RCC 7860 (cell line): ENCODE measurements at regions not wholly inside any gene's neighbourhood (a gene's known extent, or its start where the extent isn't known, plus 50 kb on each side); places are given as distances from the start of the nearest gene placed in this dataset.
A peak's percentile ranks its signal among the peaks of the same experiment; 100 is the strongest.

Experiments
- DNase-seq: peaks from one replicate; pipeline ENCODE4 v3.0.0-alpha.2; 2015; ENCODE audit warnings: low spot score
- FAIRE-seq: peaks from 2 replicates; lab custom pipeline; 2012; peaks lifted over from hg19 to GRCh38; lab: Jason Lieb, UNC

DNA sequence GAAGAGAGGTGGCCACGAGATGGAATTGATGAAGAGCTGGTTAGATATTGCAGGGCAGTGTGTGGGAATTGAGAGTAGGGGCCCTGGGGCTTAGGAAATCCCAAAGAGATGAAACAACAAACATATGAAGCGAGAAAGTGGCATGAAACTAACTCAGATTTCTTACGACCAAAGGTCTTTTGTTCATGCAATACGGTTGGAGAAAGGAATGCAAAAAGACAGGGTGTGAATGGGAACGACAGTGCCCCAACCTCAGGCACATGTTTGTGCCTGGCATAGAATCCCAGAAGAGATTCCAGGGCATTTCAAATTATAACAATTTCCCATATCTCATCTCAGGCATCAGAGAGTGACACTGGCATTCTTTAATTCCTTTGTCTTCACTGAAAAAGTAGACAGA lies 199.2 kb downstream of the ACTL7B start:
- DNase-seq (no peak), FAIRE-seq (no peak)

DNA sequence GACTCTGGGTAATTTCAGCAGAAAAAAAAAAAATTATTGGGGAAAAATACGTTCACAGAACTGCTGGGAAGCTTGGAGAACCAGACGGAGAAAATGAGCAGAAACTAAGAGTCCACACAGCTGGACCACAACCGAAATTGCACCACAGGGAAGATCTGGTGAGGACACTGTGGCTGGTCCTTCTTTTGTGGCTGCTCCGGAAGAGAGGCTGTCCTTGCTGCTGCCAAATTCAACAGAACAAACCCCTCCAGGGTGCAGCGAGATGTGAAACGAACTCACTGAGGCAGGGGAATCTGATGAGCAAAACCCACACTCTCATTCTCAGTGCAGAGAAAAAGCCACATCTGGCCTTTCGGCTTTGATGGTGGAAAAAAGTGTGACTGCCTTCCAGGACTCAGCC lies 200.0 kb downstream of the ACTL7B start:
- DNase-seq: no peak
- no peak for FAIRE-seq

DNA sequence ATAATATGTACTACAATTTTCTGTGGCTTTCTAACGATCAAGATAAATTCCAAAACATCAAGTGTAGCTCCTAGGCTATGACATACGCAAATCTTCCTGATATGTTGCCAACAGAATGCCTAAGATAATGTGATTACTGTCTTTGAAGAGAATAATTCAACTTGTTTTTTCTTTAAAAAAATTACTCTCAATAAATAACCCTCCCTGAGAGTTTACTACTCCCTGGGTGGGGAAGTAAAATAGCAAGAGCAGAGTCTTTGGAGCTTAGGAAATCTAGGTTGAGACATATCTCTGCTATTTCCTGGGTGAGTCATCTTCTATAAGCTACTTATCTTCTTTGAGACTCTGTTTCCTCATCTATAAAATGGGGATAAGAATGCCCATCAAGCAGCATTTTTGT lies 201.2 kb downstream of the ACTL7B start:
- DNase-seq: no peak
- FAIRE-seq: no peak

DNA sequence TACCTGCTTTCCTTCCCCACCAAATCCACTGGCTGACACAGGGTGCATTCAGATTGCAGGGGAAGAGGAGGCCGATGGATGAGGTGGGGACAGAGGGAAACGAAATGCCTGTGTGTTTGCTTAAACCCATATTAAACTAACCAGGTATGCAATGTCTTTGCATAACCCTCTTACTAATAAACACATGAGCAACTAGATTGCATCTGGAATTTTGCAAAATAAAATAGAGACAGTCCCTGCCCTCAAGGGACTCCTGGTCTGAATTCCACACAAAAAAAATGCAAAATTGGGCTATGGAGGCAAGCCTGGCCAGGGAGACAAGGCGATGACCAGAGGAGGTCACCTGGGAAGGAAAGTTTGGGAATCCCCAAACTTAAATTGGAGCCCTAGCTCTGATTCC lies 202.9 kb downstream of the ACTL7B start:
- FAIRE-seq (no peak), DNase-seq (no peak)

DNA sequence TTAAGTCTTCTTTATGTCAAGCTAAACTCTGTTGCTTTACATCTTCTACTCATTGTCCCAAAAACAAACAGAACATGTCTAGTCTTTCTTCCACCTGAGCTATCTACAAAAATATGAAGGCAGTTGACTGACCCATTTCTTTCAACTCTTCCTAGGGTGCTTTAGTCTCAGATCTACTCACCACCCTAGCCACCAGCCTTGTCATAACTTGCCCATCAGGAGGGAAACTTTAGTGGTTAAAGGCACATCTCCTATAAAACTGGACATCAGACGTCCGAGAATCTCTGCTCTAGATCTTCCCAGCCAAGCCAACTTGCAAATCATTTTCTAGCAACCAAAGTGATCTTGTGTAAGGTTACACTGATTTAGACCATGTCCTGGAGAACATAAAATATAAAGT lies 205.0 kb downstream of the ACTL7B start:
- no peak for DNase-seq
- no peak for FAIRE-seq

DNA sequence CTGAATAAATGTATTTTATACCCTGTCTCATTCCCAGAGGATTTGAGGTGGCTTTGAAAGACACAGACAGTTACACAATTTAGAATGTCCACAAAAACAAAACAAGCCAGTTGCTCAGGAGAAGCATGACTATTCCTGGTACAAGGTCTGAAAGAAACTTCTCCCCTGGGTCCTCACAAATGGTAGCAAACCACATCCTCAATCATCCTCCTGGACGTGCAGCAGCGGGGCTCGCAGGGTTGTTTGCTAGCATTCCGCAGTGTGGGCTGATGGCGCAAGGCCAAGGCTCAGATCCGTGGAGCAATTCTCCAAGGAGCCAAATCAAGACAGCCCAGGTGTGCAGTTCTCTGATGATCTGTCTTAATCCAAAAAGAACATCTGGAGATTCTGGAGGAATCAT lies 210.3 kb downstream of the ACTL7B start:
- FAIRE-seq (no peak), DNase-seq (no peak)

DNA sequence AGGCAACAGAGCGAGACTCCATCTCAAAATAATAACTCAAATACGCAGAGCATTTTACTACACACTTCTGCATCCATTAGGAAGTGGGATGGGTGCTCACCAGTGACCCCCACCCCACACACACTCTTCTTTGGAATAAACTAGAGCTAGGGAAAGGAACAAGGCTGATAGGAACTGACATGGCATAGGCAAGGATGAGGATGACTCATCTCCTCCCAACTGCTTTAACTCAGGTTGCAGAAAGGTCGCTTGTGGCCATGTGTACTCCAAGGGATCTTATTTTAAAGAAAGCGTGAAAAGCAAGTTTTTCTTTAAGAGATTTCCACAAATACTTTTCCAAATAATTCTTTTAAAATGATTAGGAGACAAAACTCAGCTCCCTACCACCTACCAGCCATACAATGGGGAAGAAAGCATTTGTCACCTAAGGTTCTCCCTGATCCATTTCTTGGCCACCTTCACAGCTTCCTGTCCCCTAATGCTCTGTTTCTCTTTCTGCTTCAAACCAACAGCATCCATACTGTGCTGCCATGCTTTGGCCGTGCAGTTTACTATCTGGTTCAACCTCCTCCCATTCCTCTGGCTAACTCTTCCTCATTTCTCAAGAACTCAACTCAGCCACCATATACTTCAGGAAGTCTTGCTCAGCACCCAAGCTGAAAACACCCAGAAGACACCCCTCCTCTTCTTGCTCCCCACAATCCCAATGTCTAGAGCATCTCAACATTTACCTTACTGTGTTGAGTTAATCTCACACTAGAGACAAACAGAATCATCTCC lies 211.9 kb downstream of the ACTL7B start:
- FAIRE-seq (no peak), DNase-seq (no peak)

DNA sequence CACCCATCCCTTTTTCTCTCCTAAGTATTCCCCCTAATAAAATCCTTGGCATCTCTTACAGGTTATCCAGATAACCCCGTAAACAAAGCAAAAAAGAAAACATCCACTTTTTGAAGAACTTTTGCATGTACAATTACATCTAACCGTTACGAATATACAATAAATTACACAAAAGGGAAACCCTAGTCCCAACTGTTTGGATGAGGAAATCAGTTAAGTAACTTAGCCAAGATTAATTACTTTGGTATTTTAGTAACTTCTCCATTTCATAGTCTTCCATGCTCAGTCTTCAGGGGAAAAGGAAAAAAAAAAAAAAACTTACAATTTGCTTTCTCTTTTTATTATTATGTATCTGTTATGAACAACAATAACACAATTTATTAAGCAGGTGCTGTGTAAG lies 212.9 kb downstream of the ACTL7B start:
- DNase-seq (no peak), FAIRE-seq (no peak)

DNA sequence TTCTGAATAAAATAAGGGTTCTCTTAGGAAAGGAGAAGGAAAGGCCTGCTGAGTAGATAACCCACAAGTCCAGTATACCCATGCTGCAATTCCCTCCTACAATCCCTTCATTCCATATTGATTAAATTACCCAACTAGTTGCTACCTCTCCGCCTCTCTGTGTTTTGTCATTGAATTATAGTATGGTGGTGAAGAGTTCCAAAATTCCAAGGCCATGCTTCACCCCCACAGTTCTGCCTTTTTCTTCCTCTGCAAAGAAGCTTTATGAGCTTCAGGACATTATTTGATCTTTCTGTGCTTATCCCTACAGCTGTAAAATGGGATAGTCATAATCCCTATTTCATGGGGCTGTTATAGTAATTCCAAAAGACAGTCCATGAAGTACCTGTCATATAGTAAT lies 215.6 kb downstream of the ACTL7B start:
- DNase-seq: no peak
- FAIRE-seq: no peak

DNA sequence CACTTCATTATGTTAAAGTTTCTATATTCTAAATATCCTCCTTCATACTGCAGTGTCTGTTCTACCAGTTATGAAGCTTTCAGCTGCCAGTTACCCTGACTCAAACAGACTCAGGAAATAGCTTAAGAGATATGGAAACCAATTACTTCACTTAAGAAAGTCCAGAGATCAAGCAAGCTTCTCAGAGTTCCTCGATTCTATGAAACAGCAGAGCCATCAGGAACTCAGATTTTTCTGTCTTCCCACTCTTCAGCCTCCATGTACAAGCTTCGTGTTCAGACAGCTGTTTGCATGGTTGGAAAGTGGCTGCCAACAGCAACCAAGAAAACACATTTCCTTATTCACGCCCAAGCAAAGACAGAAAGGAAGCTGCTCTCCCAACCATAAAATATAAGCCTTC lies 216.1 kb downstream of the ACTL7B start:
- FAIRE-seq: no peak
- no peak for DNase-seq

DNA sequence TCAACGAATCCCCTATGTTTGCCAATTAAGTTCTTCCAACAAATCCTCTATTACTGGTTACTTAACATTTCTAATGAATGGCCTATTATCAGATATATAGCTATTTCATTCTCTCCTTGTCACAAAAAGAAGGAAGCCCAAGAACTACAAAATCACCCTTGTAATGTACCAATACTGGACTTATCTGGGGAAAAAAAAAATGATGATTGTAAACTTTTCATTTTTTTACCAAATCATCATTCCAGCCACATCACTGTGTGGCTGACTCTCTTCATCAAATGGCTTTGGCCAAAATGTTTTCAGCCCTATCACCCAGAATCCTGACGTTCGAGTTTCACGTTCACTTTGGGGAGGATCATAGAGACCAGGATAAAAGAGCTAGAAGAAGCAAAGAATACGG lies 216.7 kb downstream of the ACTL7B start:
- FAIRE-seq (no peak), DNase-seq (no peak)

DNA sequence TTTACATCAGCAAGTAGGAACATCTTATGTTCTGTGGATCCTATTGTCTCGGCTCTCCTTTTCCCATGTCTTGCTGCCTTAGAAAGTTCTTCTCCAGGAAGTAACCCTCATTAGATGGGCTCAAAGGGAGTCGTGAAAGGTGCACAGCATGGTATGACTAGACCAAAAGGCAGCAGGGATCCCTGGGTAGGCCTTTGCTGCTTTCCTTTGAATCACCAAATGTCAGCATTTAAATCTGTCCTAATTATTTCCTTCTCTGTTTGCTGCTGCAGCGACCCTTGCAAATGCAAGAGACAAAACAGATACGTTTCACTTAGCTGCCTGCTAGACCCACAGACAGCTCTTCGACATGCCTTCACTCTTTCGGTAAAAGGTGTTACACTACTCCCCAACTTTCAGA lies 218.4 kb downstream of the ACTL7B start:
- DNase-seq (no peak), FAIRE-seq (no peak)

DNA sequence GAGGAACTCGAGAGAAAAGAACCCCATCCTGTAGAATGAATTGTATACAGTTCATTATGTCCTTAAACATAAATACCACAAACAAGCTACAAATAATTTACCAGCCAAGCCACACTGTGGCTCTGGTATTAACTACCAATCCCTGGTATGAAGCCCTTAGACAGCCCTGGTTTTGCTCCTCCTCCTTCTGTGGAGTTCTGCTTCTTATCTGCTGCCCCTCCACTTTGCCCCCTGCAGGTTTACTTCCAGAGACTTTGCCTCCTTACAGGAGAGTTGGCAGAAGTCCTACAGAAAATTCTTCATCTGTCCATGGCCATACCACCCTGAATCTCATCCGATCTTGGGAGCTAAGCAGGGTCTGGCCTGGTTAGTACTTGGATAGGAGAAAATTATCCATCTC lies 219.8 kb downstream of the ACTL7B start:
- no peak for DNase-seq
- no peak for FAIRE-seq

DNA sequence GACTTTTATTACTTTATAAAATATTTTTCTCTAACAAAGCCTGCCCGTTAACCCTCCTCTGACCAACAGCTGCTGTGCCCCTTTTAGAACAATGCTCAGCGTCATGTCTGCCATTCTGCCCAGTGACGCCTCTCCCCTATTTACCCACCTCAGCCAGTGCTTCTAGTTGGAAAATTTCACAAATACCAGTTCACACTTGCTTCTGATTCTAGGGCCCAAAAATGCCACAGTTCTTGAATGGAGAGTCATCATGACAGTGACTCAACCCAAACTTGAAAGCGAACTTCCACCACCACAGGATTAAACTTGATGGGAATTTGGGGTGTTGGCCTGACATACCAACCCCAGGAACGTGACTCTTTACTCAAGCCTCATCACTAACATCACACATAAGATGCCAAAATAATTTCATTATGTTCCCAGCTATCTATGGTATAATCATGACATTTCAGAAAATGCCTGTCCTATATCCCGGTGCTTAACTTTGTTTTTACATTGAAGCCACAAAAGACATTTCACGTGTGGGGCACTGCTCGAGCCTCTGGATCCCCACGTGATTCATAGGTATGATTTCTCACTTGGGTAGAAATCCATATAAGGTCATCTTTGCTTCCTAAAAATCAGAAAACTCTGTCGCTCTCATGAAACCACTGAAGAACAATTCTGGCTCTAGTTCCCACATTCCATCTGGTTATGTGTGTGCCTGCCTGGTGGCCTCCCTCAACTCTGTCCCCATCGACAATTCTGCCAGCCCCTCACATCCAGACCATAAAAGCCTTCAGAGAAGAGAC lies 220.9 kb downstream of the ACTL7B start:
- DNase-seq (no peak), FAIRE-seq (no peak)

DNA sequence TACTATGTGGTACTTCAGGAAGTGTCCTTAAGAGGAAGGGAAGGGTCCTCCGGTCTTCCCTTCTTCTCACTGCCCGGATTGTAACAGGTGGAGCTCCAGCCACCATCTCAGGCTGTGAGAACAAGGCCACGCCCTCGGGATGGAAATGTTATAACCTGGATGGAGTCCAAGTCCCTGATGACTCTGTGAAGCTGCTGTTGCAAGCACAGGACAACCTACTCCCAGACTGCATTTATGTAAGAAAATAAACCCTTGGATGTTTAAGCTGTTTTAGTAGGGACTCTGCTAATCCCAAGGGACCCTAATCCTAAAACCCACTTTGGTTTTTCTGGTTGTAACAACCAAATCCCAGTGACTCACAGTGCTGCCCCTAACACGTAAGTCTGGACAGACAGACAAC lies 221.6 kb downstream of the ACTL7B start:
- no peak for FAIRE-seq
- DNase-seq: no peak

DNA sequence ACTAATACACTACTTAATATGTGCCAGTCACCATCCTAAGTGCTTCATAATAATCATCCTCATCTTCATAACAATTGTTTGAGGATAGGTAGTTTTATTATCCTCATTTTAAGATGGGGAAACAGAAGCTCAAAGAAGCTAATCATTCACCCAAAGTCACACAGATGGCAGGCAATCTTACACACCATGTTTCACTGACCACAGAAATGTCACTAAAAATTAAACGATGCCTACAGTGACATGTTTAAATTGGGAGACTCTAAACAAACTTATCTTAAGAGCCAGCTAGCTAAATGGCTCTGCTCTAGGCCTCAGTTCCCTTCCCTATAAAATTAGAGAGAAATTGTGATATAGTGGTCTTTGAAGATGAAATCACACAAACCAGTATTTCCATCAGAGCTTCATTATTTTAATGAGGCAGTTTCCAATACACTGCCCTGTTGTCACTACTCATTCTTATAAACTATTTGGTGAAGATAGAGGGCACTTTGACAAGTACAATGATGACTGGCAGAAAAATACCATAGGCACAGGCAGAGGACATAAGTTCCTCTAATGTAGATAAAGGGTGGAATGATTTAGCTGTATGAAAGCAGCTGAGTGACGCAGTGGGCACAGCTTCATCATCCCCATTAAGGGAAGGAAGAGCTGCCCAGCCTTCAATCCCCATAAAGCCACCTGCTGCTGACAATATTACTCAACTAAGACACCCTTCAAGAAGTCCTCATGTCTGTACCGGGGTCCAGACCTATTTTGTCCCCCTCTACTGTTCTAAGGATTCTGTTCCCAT lies 224.1 kb downstream of the ACTL7B start:
- FAIRE-seq (no peak), DNase-seq (no peak)

DNA sequence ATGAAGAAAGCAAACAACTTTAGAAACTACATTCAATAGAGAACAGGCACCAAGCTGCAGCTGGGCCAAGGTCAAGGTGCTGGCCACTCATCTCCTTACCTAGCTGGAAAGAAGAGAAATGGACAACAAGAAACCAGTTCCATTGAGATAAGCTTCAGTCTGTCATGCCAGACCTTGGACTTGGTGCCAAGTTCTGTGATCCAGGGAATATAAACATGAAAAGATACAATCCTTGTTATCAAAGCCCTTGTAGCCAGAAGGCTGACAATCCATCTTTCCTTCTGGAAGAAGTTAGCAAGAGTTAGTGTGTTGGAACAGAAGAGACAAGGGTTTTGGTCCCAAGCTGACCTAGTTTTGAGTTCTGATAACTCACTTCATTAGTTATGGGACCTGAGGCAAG lies 227.5 kb downstream of the ACTL7B start:
- no peak for DNase-seq
- FAIRE-seq: no peak

DNA sequence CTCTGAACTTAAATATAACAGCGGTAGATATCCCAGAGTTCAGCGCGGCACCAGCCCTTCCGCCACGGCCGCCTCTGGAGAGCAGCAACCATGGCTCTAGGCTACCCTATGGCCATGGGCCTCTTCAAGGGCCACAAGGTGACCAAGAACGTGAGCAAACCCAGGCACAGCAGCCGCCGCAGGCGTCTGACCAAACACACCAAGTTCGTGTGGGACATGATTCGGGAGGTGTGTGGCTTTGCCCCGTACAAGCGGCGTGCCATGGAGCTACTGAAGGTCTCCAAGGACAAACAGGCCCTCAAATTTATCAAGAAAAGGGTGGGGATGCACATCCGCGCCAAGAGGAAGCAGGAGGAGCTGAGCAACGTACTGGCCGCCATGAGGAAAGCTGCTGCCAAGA lies 229.0 kb downstream of the ACTL7B start:
- no peak for FAIRE-seq
- no peak for DNase-seq

DNA sequence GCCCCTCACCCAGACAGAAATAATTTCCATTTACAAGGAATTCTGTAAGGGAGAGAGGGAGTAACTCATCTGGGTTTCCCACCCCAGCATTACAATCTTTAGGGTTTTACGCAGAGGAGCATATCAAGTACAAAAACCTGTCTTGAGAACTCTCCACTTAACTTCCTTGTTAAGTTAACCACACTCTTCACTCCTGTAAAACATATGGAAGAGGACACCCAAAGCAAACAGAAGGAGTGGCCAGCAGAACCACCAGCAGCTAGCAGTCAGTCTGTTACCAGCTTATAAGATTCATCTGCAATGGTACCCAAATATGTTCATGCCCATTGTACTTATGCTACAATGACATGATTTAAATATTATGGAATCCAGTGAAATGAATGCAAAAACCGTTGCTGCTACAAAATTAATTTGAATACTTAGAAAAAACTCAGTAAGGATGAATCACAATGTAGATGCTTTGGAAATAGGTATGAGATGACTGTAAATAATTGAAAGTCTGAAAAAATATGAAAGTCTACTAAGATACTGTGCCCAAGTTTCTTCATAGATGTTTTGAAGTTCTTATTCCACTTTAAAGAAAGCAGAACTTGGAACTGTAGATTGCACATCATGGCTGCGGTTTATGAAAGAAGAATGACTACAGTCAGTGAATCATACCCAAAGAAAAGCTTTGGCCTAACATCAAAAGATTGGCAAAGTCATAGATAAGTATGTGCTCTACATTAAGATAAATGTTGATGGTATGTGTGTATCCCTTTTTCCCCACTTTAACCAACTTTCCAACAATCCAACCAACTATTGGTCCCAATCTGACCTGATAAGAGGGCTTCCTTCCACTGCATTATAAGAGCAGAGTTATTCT lies 233.6 kb downstream of the ACTL7B start:
- FAIRE-seq (peak; percentile 8), DNase-seq (no peak)

DNA sequence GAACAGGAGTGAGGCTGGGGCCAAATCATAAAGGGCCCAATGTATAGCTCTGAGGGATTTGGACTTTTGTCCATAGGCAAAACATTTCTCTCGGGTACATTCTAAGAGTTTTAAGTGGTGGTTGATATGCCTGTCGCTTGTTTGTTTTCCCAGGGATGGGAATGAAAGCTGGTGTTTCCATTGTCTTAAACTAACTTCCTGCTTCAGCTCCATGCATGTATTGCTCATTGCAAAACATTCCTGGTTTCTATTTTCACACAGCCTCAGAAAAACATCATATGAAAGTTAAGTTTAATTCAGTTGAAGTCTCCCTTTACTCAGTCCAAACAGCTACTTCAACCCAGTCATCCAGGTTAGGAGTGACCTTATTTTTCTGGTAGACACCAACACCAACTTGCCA lies 235.0 kb downstream of the ACTL7B start:
- FAIRE-seq (no peak), DNase-seq (no peak)
